PC-9 (cell line): ENCODE measurements at regions not wholly inside any gene's neighbourhood (a gene's known extent, or its start where the extent isn't known, plus 50 kb on each side); places are given as distances from the start of the nearest gene placed in this dataset.

Experiments
- BruUV-seq: library from RNA; stranded (reverse); fragments of 400-500 nt; replicated peaks from 2 replicates; lab custom pipeline; 2021; lab: Mats Ljungman, UMichigan
- CTCF ChIA-PET: fragments of 300-600 bp; sonication (Branson Sonifier 250); formaldehyde crosslinking; loops from one replicate; lab custom pipeline; 2022; ENCODE audit warnings: antibody characterized with exemption; lab: Charles Lee
- POLR2A ChIA-PET: fragments of 300-600 bp; sonication (Branson Sonifier 250); formaldehyde crosslinking; loops from one replicate; lab custom pipeline; 2022; ENCODE audit warnings: antibody characterized with exemption; ENCODE audit not compliant: unreplicated experiment; lab: Charles Lee
- DNase-seq, 2 experiments: peaks; one replicate each; pipeline versions ENCODE4 v3.0.0 to v3.0.0-alpha.2; 2015 to 2022; ENCODE audit warnings: mixed read lengths in 1 of 2
- H2AFZ ChIP-seq: fragments of 200-600 bp; sonication (generic); 2 replicates; pipeline ENCODE4 v1.8.1; 2017; ENCODE audit warnings: antibody characterized with exemption
- H3F3A ChIP-seq: fragments of 200-600 bp; sonication (generic); 2 replicates; pipeline ENCODE4 v1.8.1; 2017; ENCODE audit warnings: antibody characterized with exemption, mild to moderate bottlenecking, low read depth; ENCODE audit not compliant: insufficient read depth
- H3K27ac ChIP-seq: fragments of 200-600 bp; sonication (generic); 2 replicates; pipeline ENCODE4 v1.6.1; 2016; ENCODE audit warnings: mixed run types
- H3K27me3 ChIP-seq: fragments of 200-600 bp; sonication (generic); 2 replicates; pipeline ENCODE4 v1.6.1; 2016; ENCODE audit warnings: low read depth, mixed run types; ENCODE audit not compliant: insufficient read depth
- H3K36me3 ChIP-seq: fragments of 200-600 bp; sonication (generic); 2 replicates; pipeline ENCODE4 v1.6.1; 2016; ENCODE audit warnings: low read depth, mixed run types
- H3K4me1 ChIP-seq: fragments of 200-600 bp; sonication (generic); replicated peaks from 2 replicates; pipeline ENCODE4 v1.6.1; 2016; ENCODE audit warnings: mixed run types; ENCODE audit not compliant: insufficient read depth
- H3K4me2 ChIP-seq: fragments of 200-600 bp; sonication (generic); 2 replicates; pipeline ENCODE4 v1.6.1; 2017; ENCODE audit warnings: mixed run types
- H3K4me3 ChIP-seq: fragments of 200-600 bp; sonication (generic); 2 replicates; pipeline ENCODE4 v1.6.1; 2016; ENCODE audit warnings: mixed run types
- H3K79me2 ChIP-seq: fragments of 200-600 bp; sonication (generic); 2 replicates; pipeline ENCODE4 v1.6.1; 2017; ENCODE audit warnings: low read depth, mixed run types
- H3K9me2 ChIP-seq: fragments of 200-600 bp; sonication (generic); 2 replicates; pipeline ENCODE4 v1.8.1; 2017; ENCODE audit warnings: mild to moderate bottlenecking; ENCODE audit not compliant: insufficient read depth
- H3K9me3 ChIP-seq: fragments of 200-600 bp; sonication (generic); 2 replicates; pipeline ENCODE4 v1.8.1; 2016; ENCODE audit warnings: low read depth; ENCODE audit not compliant: insufficient read depth
- H4K20me1 ChIP-seq: fragments of 200-600 bp; sonication (generic); 2 replicates; pipeline ENCODE4 v1.8.1; 2017; ENCODE audit not compliant: insufficient read depth
- CTCF ChIP-seq: fragments of 200-600 bp; sonication (generic); conservative IDR thresholded peaks from 2 replicates; pipeline ENCODE4 v1.6.1; 2017; ENCODE audit warnings: mixed run types, antibody characterized with exemption, mild to moderate bottlenecking, moderate library complexity
- EZH2 ChIP-seq: fragments of 200-600 bp; sonication (generic); IDR thresholded peaks from 2 replicates; pipeline ENCODE4 v1.8.0; 2017; ENCODE audit warnings: antibody characterized with exemption, low read depth
- intact Hi-C: fragments of 100-400 bp; cut with micrococcal nuclease; formaldehyde crosslinking; loops from one replicate; pipeline ENCODE4 v1.10.0; 2022; ENCODE audit not compliant: unreplicated experiment

DNA sequence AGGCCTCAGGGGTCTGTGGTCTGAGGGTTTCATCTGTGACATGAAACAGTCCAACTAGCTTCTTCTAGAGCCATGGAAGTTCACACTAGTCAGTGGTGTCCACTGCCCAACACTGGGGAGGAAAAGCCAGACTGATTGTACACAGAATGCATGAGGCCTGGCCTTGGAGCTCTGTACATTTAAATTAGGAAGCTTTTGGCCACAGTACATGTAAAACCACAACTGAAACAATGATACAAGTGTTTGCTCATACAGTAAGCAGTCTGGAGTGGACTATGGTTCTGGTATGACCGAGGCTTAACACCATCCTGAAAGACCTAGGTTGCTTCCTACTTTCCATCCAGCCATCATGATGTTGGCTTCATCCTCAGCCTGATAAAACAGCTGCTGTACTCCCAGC, 73.8 kb upstream of the SESN3 start:
- intact Hi-C loops: no loop called here
- CTCF ChIA-PET: no interaction called here
- POLR2A ChIA-PET: no interaction called here

DNA sequence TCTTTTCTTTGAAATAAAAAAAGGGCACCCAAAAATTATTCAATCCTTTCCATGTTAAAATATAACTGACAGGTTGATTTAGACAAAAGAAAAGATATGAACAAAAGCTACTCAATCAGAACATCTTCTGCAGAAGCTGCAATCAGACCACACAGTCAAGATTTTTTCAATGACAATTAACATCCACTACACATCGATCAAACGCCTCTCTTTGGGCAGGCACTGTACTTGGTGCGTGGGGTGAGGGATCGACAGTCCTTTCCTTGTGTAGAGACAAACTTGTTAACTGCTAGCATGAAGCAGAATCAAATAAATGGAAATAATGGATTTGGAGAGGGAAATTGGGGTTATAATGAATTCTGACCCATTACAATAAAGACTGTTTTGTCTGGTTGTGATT, 71.2 kb upstream of the SESN3 start:
- no TSS peak for BruUV-seq
- POLR2A ChIA-PET: no interaction called here

More for the DNA sequence above, 73.8 kb upstream of the SESN3 start:
- Histone ChIP-seq H2AFZ (no peak overlapping the region), H3K9me2 (no peaks in the 10 kb centered on the region), H3K4me1 (no peaks in the 10 kb centered on the region), H3K27me3 (no peaks in the 10 kb centered on the region), H3K9me3 (no peaks in the 10 kb centered on the region), H4K20me1 (no peaks in the 10 kb centered on the region), H3K27ac (no peak overlapping the region), H3K4me2 (no peak overlapping the region), H3K79me2 (no peaks in the 10 kb centered on the region), H3K4me3 (no peak overlapping the region), H3F3A (no peaks in the 10 kb centered on the region), H3K36me3 (no peaks in the 10 kb centered on the region)
- TF ChIP-seq EZH2: no peak
- TF ChIP-seq CTCF: no peak
- no peak for DNase-seq
- BruUV-seq: no TSS peak

DNA sequence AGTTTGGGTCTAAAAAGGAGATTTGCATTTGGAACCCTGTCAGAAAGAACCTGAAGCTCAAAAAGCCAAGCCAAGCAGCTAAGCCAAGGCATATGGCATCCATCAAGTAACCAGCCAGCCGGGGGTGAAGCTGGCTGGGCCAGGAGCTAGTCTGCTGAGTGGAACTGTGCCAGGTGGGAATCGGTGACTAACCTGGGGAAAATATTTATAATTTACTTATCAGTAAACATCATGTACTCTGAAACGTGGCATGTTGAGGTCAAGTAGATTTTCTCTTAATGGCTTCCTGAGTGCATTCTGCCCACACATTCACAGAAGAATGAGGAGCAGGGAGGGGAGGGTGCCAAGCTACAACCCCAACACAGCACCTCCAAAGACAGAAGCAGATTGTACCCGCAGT, 70.5 kb upstream of the SESN3 start:
- DNase-seq: no peak
- Histone ChIP-seq H3K4me2 (no peak overlapping the region), H3K4me1 (no peaks in the 10 kb centered on the region), H3K9me2 (no peaks in the 10 kb centered on the region), H3K4me3 (no peak overlapping the region), H3K79me2 (no peaks in the 10 kb centered on the region), H3F3A (no peaks in the 10 kb centered on the region), H2AFZ (no peak overlapping the region), H3K27ac (no peak overlapping the region), H3K9me3 (no peaks in the 10 kb centered on the region), H3K36me3 (no peaks in the 10 kb centered on the region), H4K20me1 (no peaks in the 10 kb centered on the region), H3K27me3 (0 out of 2 replicates have a peak, but pooled peaks cover 8% of the 10 kb centered on the region)
- no TSS peak for BruUV-seq
- intact Hi-C loops: no loop called here
- POLR2A ChIA-PET: no interaction called here
- no peak for TF ChIP-seq CTCF
- TF ChIP-seq EZH2: no peak
- CTCF ChIA-PET: no interaction called here

More for the DNA sequence above, 71.2 kb upstream of the SESN3 start:
- no peaks in the 10 kb centered on the region for H3F3A ChIP-seq
- no peaks in the 10 kb centered on the region for H4K20me1 ChIP-seq
- no peak for TF ChIP-seq EZH2
- TF ChIP-seq CTCF: no peak
- H3K27me3 ChIP-seq: 0 out of 2 replicates have a peak, but pooled peaks cover 8% of the 10 kb centered on the region
- H3K27ac ChIP-seq: no peak overlapping the region
- no peaks in the 10 kb centered on the region for H3K79me2 ChIP-seq
- no peaks in the 10 kb centered on the region for H3K9me2 ChIP-seq
- H2AFZ ChIP-seq: no peak overlapping the region
- no peak for DNase-seq
- H3K4me1 ChIP-seq: no peaks in the 10 kb centered on the region
- intact Hi-C loops: no loop called here
- no peak overlapping the region for H3K4me3 ChIP-seq
- no peak overlapping the region for H3K4me2 ChIP-seq
- CTCF ChIA-PET: no interaction called here
- H3K36me3 ChIP-seq: no peaks in the 10 kb centered on the region
- H3K9me3 ChIP-seq: no peaks in the 10 kb centered on the region
